ENCODE measurements at regions not wholly inside any gene's neighbourhood (a gene's known extent, or its start where the extent isn't known, plus 50 kb on each side); places are given as distances from the start of the nearest gene placed in this dataset.

DNA sequence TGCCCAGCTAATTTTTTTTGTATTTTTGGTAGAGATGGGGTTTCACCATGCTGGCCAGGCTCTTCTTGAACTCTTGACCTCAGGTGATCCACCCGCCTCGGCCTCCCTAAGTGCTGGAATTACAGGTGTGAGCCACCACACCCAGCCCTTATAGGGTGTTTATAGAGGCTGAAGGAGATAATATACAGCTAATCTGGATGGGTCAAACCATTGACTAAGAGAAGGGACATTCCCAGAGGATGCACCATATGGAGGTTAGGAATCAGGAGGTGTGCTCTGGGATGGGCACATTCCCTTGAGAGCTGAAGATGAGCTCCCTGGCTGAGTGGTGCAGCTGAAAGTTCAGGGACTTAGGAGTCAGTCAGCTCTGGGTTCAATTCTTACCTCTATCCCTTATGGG lies 68.3 kb upstream of the SHISA3 start:
- H3K4me2 ChIP-seq (ENCODE audit: insufficient read depth, low read length): no peak overlapping the region
- H3K9me3 ChIP-seq (ENCODE audit: low read depth, low read length): no peaks in the 10 kb centered on the region
- no peak for TF ChIP-seq CTCF (IDR thresholded peaks at IDR 0.05; ENCODE audit: extremely low read depth, low read depth, low read length)
- H3K27me3 ChIP-seq (ENCODE audit: insufficient read depth, low read length): no peaks in the 10 kb centered on the region
- no peak overlapping the region for H3K27ac ChIP-seq (ENCODE audit: low read depth, low read length)
- no peaks in the 10 kb centered on the region for H4K20me1 ChIP-seq (ENCODE audit: insufficient read depth, low read length)
- no peaks in the 10 kb centered on the region for H3K36me3 ChIP-seq (ENCODE audit: insufficient read depth, low read length)
- no peaks in the 10 kb centered on the region for H3K79me2 ChIP-seq (ENCODE audit: insufficient read depth, low read length)
- H2AFZ ChIP-seq (ENCODE audit: low read length): no peak overlapping the region
- no peak for DNase-seq (ENCODE audit: insufficient read length, low spot score, missing footprints)
- no peaks in the 10 kb centered on the region for H3K4me1 ChIP-seq (ENCODE audit: insufficient read depth, low read length)
- no peak overlapping the region for H3K4me3 ChIP-seq (ENCODE audit: insufficient read depth, low read length)

GRCh38 chr4:42329421-42329820 lies 67.9 kb upstream of the SHISA3 start:
- no peak overlapping the region for H3K4me3 ChIP-seq (ENCODE audit: insufficient read depth, low read length)
- no peak overlapping the region for H3K4me2 ChIP-seq (ENCODE audit: insufficient read depth, low read length)
- H4K20me1 ChIP-seq (ENCODE audit: insufficient read depth, low read length): no peaks in the 10 kb centered on the region
- no peaks in the 10 kb centered on the region for H3K36me3 ChIP-seq (ENCODE audit: insufficient read depth, low read length)
- DNase-seq (ENCODE audit: insufficient read length, low spot score, missing footprints): no peak
- H2AFZ ChIP-seq (ENCODE audit: low read length): no peak overlapping the region
- H3K79me2 ChIP-seq (ENCODE audit: insufficient read depth, low read length): no peaks in the 10 kb centered on the region
- H3K9me3 ChIP-seq (ENCODE audit: low read depth, low read length): no peaks in the 10 kb centered on the region
- H3K4me1 ChIP-seq (ENCODE audit: insufficient read depth, low read length): no peaks in the 10 kb centered on the region
- H3K27me3 ChIP-seq (ENCODE audit: insufficient read depth, low read length): no peaks in the 10 kb centered on the region
- no peak for TF ChIP-seq CTCF (IDR thresholded peaks at IDR 0.05; ENCODE audit: extremely low read depth, low read depth, low read length)
- H3K27ac ChIP-seq (ENCODE audit: low read depth, low read length): no peak overlapping the region

GRCh38 chr4:42330002-42330592 lies 67.2 kb upstream of the SHISA3 start:
- no peak for TF ChIP-seq CTCF (IDR thresholded peaks at IDR 0.05; ENCODE audit: extremely low read depth, low read depth, low read length)
- no peak overlapping the region for H2AFZ ChIP-seq (ENCODE audit: low read length)
- no peak overlapping the region for H3K4me3 ChIP-seq (ENCODE audit: insufficient read depth, low read length)
- no peaks in the 10 kb centered on the region for H3K9me3 ChIP-seq (ENCODE audit: low read depth, low read length)
- no peak for DNase-seq (ENCODE audit: insufficient read length, low spot score, missing footprints)
- H3K4me1 ChIP-seq (ENCODE audit: insufficient read depth, low read length): no peaks in the 10 kb centered on the region
- no peak overlapping the region for H3K27ac ChIP-seq (ENCODE audit: low read depth, low read length)
- H3K79me2 ChIP-seq (ENCODE audit: insufficient read depth, low read length): no peaks in the 10 kb centered on the region
- H3K4me2 ChIP-seq (ENCODE audit: insufficient read depth, low read length): no peak overlapping the region
- no peaks in the 10 kb centered on the region for H3K27me3 ChIP-seq (ENCODE audit: insufficient read depth, low read length)
- no peaks in the 10 kb centered on the region for H3K36me3 ChIP-seq (ENCODE audit: insufficient read depth, low read length)
- no peaks in the 10 kb centered on the region for H4K20me1 ChIP-seq (ENCODE audit: insufficient read depth, low read length)

- Histone ChIP-seq H3K4me3 (ENCODE audit: insufficient read depth, low read length) (no peak overlapping the region), H3K27me3 (ENCODE audit: insufficient read depth, low read length) (no peaks in the 10 kb centered on the region), H3K9me3 (ENCODE audit: low read depth, low read length) (no peaks in the 10 kb centered on the region), H4K20me1 (ENCODE audit: insufficient read depth, low read length) (no peaks in the 10 kb centered on the region), H3K79me2 (ENCODE audit: insufficient read depth, low read length) (no peaks in the 10 kb centered on the region), H3K4me2 (ENCODE audit: insufficient read depth, low read length) (no peak overlapping the region), H3K36me3 (ENCODE audit: insufficient read depth, low read length) (no peaks in the 10 kb centered on the region), H3K27ac (ENCODE audit: low read depth, low read length) (no peak overlapping the region), H2AFZ (ENCODE audit: low read length) (no peak overlapping the region), H3K4me1 (ENCODE audit: insufficient read depth, low read length) (no peaks in the 10 kb centered on the region)
- no peak for TF ChIP-seq CTCF (IDR thresholded peaks at IDR 0.05; ENCODE audit: extremely low read depth, low read depth, low read length)
- DNase-seq (ENCODE audit: insufficient read length, low spot score, missing footprints): no peak
These were observed 66.2 kb upstream of the SHISA3 start for GRCh38 chr4:42331040-42331439.

All from osteoblast (primary cell).